Head of caudate nucleus (tissue), 42 donors: ENCODE measurements at regions not wholly inside any gene's neighbourhood (a gene's known extent, or its start where the extent isn't known, plus 50 kb on each side); places are given as distances from the start of the nearest gene placed in this dataset.
"Not testable (repeated sequence)": the region's sequence is repeated elsewhere in the genome, so short reads cannot be mapped to it uniquely, and the experiment has no call there.

Source experiments
- DNase-seq, 42 donors: peaks; one replicate each; pipeline versions ENCODE4 v3.0.0 to v3.0.0-alpha.2; 2020 to 2021; ENCODE audit warnings: mixed read lengths in 7 of 42
- intact Hi-C: fragments of 100-400 bp; cut with DNase I; formaldehyde crosslinking; loops from one replicate; pipeline ENCODE4 v1.15.0; 2022

- intact Hi-C loops = no loop called here
- no peak for DNase-seq
These were observed 492.7 kb upstream of the DDX18 start for GRCh38 chr2:117321816-117322215.

GRCh38 chr2:117323331-117323730, 491.2 kb upstream of the DDX18 start:
- intact Hi-C loops = no loop called here
- DNase-seq = no peak

GRCh38 chr2:117330641-117331040, 483.9 kb upstream of the DDX18 start:
- no peak for DNase-seq
- intact Hi-C loops = no loop called here

GRCh38 chr2:117335967-117336366, 478.5 kb upstream of the DDX18 start:
- DNase-seq = no peak
- intact Hi-C loops = no loop called here

GRCh38 chr2:117336496-117336895, 478.0 kb upstream of the DDX18 start:
- DNase-seq = no peak
- intact Hi-C loops = no loop called here

GRCh38 chr2:117337981-117338380, 476.5 kb upstream of the DDX18 start:
- DNase-seq, intact Hi-C loops: not testable (repeated sequence)

- intact Hi-C loops = no loop called here
- no peak for DNase-seq
These were observed 474.5 kb upstream of the DDX18 start for GRCh38 chr2:117339980-117340379.

- DNase-seq = no peak
- intact Hi-C loops = no loop called here
These were observed 472.8 kb upstream of the DDX18 start for GRCh38 chr2:117341690-117342089.

- intact Hi-C loops = no loop called here
- DNase-seq = no peak
These were observed 472.1 kb upstream of the DDX18 start for GRCh38 chr2:117342415-117342814.

GRCh38 chr2:117349687-117350086, 464.8 kb upstream of the DDX18 start:
- intact Hi-C loops = no loop called here
- no peak for DNase-seq

GRCh38 chr2:117351396-117351795, 463.1 kb upstream of the DDX18 start:
- intact Hi-C loops = no loop called here

GRCh38 chr2:117359266-117359914, 455.1 kb upstream of the DDX18 start:
- intact Hi-C loops = no loop called here
- peak; percentile 9 to 90 (median 58) for DNase-seq

More at GRCh38 chr2:117351396-117351795, 463.1 kb upstream of the DDX18 start:
- no peak for DNase-seq

- intact Hi-C loops = no loop called here
- DNase-seq = no peak
These were observed 453.9 kb upstream of the DDX18 start for GRCh38 chr2:117360586-117360985.

- no peak for DNase-seq
- intact Hi-C loops = no loop called here
These were observed 435.8 kb upstream of the DDX18 start for GRCh38 chr2:117378653-117379052.

GRCh38 chr2:117379928-117380327, 434.6 kb upstream of the DDX18 start:
- DNase-seq = no peak
- intact Hi-C loops = no loop called here

GRCh38 chr2:117383997-117384396, 430.5 kb upstream of the DDX18 start:
- intact Hi-C loops, DNase-seq: not testable (repeated sequence)

GRCh38 chr2:117396161-117396560, 418.3 kb upstream of the DDX18 start:
- intact Hi-C loops = no loop called here
- no peak for DNase-seq

- intact Hi-C loops = no loop called here
- DNase-seq = no peak
These were observed 412.9 kb upstream of the DDX18 start for GRCh38 chr2:117401582-117401981.

- intact Hi-C loops = no loop called here
These were observed 408.0 kb upstream of the DDX18 start for GRCh38 chr2:117406443-117406842.

GRCh38 chr2:117407746-117408145, 406.7 kb upstream of the DDX18 start:
- intact Hi-C loops = no loop called here
- no peak for DNase-seq

More at GRCh38 chr2:117406443-117406842, 408.0 kb upstream of the DDX18 start:
- no peak for DNase-seq

GRCh38 chr2:117409443-117409842, 405.0 kb upstream of the DDX18 start:
- DNase-seq = no peak
- intact Hi-C loops = no loop called here

- no peak for DNase-seq
- intact Hi-C loops = no loop called here
These were observed 402.5 kb upstream of the DDX18 start for GRCh38 chr2:117411983-117412382.
